ENCODE measurements at regions not wholly inside any gene's neighbourhood (a gene's known extent, or its start where the extent isn't known, plus 50 kb on each side); places are given as distances from the start of the nearest gene placed in this dataset.

GRCh38 chr16:73225983-73226382 is 178.1 kb upstream of the ZFHX3 start:
- H3K4me2 ChIP-seq: no peak overlapping the region

GRCh38 chr16:73220836-73221235 is 172.9 kb upstream of the ZFHX3 start:
- H3K4me2 ChIP-seq: no peak overlapping the region
- no peaks in the 10 kb centered on the region for H3F3A ChIP-seq (replicated peaks; ENCODE audit: low read depth)
- H3K27me3 Mint-ChIP-seq (ENCODE audit: insufficient read depth, low read depth, poor library complexity): no peaks in the 10 kb centered on the region
- no peak overlapping the region for H3K4me3 Mint-ChIP-seq
- no peak overlapping the region for H3K4me3 ChIP-seq
- H3K79me2 ChIP-seq (replicated peaks; ENCODE audit: insufficient read depth): no peaks in the 10 kb centered on the region
- H2AFZ ChIP-seq: no peak overlapping the region
- H3K27ac ChIP-seq (ENCODE audit: low read depth): no peak overlapping the region
- peaks cover 6% of the 10 kb centered on the region; the same call in 2 of the 3 replicates for H3K9me3 Mint-ChIP-seq
- H3K27me3 ChIP-seq (ENCODE audit: insufficient read depth): no peaks in the 10 kb centered on the region
- peaks cover 4% of the 10 kb centered on the region; the same call in 1 of the 3 replicates for H3K36me3 Mint-ChIP-seq (ENCODE audit: low read depth)
- no peaks in the 10 kb centered on the region for H3K4me1 ChIP-seq (ENCODE audit: insufficient read depth)
- 0 out of 2 replicates have a peak, but pooled peaks cover 2% of the 10 kb centered on the region for H3K36me3 ChIP-seq (ENCODE audit: insufficient read depth)
- no peak for ATAC-seq
- no peaks in the 10 kb centered on the region for H4K20me1 ChIP-seq (replicated peaks; ENCODE audit: insufficient read depth)
- H3K9me2 ChIP-seq (ENCODE audit: insufficient read depth): no peaks in the 10 kb centered on the region
- H3K27ac Mint-ChIP-seq: no peak overlapping the region
- H3K4me1 Mint-ChIP-seq: no peaks in the 10 kb centered on the region
- no peak for DNase-seq (ENCODE audit: low spot score)
- no peak for TF ChIP-seq JUNB (IDR thresholded peaks at IDR 0.05; ENCODE audit: unreplicated experiment)
- TF ChIP-seq CTCF (conservative IDR thresholded peaks at IDR 0.05; ENCODE audit: low read depth in 2 of 2): no peak
- no peak for TF ChIP-seq ZNF462 (CRISPR knock-in tag; IDR thresholded peaks at IDR 0.05)
- no peak for TF ChIP-seq ZNF331 (CRISPR knock-in tag; IDR thresholded peaks at IDR 0.05; ENCODE audit: low read depth)

More at GRCh38 chr16:73225983-73226382, 178.1 kb upstream of the ZFHX3 start:
- Mint-ChIP-seq H3K4me1 (no peaks in the 10 kb centered on the region), H3K27me3 (ENCODE audit: insufficient read depth, low read depth, poor library complexity) (no peaks in the 10 kb centered on the region), H3K4me3 (no peak overlapping the region), H3K36me3 (ENCODE audit: low read depth) (no peaks in the 10 kb centered on the region), H3K27ac (no peak overlapping the region), H3K9me3 (no peaks in the 10 kb centered on the region)
- Histone ChIP-seq H3K27me3 (ENCODE audit: insufficient read depth) (no peaks in the 10 kb centered on the region), H3K4me3 (no peak overlapping the region), H4K20me1 (replicated peaks; ENCODE audit: insufficient read depth) (no peaks in the 10 kb centered on the region), H2AFZ (peak overlapping the region; percentile 32; the same call in 1 of the 2 replicates), H3K27ac (ENCODE audit: low read depth) (no peak overlapping the region), H3K79me2 (replicated peaks; ENCODE audit: insufficient read depth) (no peaks in the 10 kb centered on the region), H3K4me1 (ENCODE audit: insufficient read depth) (no peaks in the 10 kb centered on the region), H3K9me2 (ENCODE audit: insufficient read depth) (no peaks in the 10 kb centered on the region), H3F3A (replicated peaks; ENCODE audit: low read depth) (no peaks in the 10 kb centered on the region), H3K36me3 (ENCODE audit: insufficient read depth) (no peaks in the 10 kb centered on the region)
- DNase-seq (ENCODE audit: low spot score) (no peak), ATAC-seq (no peak)
- no peak for TF ChIP-seq POLR2AphosphoS5 (IDR thresholded peaks at IDR 0.05; ENCODE audit: low read depth)
- no peak for TF ChIP-seq ZNF114 (CRISPR knock-in tag; IDR thresholded peaks at IDR 0.05)
- no peak for TF ChIP-seq JUNB (IDR thresholded peaks at IDR 0.05; ENCODE audit: unreplicated experiment)
- TF ChIP-seq REST (IDR thresholded peaks at IDR 0.05; ENCODE audit: unreplicated experiment): no peak
- no peak for TF ChIP-seq EZH2 (IDR thresholded peaks at IDR 0.05; ENCODE audit: low read depth, unreplicated experiment)
- TF ChIP-seq CREB1 (CRISPR knock-in tag; IDR thresholded peaks at IDR 0.05; ENCODE audit: low read depth): no peak
